ENCODE measurements at regions not wholly inside any gene's neighbourhood (a gene's known extent, or its start where the extent isn't known, plus 50 kb on each side); places are given as distances from the start of the nearest gene placed in this dataset.

DNA sequence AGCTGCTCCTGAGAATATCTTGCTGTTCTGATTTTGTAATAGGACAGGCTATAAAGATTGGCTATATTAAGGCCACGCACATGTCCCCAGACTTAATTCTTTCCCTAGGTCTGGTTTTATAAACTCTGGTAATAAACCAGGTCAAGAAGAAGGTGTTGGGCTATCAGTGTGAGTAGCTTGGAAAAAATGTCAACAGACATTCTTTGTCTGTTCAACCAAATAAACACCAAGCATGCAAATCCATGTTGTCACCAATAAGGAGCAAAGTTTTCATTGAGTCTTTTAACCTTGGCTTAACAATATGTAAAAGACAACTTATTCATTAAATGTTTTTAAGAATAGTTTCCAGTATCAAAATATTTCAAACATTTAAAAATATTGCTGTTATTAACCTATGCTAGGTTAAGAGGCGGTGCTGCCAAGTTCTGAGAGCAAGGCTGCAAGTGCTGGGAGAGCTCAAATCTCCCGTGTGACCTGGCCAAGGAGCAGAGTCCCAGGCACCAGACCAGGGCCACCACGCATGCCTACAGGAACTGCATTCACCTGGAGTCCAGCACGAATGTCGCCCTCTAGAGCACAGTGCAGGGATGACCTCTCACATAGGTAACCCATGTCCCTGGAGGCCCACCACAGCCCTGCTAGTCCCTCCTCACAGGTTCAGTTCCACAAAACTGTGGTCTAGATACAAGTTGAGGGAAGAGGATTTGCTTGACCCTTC lies 120.5 kb upstream of the POU3F3 start:
- TF ChIP-seq ZNF266 (tag by site-specific recombination; IDR thresholded peaks at IDR 0.05; ENCODE audit: low read depth) (no peak), ZNF530 (tag by site-specific recombination; IDR thresholded peaks at IDR 0.05; ENCODE audit: low read depth) (no peak), CTCF (tag by site-specific recombination; IDR thresholded peaks at IDR 0.05) (0 out of 2 replicates have a peak, but pooled peaks have one; percentile 15), ZNF510 (tag by site-specific recombination; IDR thresholded peaks at IDR 0.05; ENCODE audit: insufficient replicate concordance) (no peak), YY1 (tag by site-specific recombination; IDR thresholded peaks at IDR 0.05) (no peak)
- TF ChIP-seq, protein P1, sequence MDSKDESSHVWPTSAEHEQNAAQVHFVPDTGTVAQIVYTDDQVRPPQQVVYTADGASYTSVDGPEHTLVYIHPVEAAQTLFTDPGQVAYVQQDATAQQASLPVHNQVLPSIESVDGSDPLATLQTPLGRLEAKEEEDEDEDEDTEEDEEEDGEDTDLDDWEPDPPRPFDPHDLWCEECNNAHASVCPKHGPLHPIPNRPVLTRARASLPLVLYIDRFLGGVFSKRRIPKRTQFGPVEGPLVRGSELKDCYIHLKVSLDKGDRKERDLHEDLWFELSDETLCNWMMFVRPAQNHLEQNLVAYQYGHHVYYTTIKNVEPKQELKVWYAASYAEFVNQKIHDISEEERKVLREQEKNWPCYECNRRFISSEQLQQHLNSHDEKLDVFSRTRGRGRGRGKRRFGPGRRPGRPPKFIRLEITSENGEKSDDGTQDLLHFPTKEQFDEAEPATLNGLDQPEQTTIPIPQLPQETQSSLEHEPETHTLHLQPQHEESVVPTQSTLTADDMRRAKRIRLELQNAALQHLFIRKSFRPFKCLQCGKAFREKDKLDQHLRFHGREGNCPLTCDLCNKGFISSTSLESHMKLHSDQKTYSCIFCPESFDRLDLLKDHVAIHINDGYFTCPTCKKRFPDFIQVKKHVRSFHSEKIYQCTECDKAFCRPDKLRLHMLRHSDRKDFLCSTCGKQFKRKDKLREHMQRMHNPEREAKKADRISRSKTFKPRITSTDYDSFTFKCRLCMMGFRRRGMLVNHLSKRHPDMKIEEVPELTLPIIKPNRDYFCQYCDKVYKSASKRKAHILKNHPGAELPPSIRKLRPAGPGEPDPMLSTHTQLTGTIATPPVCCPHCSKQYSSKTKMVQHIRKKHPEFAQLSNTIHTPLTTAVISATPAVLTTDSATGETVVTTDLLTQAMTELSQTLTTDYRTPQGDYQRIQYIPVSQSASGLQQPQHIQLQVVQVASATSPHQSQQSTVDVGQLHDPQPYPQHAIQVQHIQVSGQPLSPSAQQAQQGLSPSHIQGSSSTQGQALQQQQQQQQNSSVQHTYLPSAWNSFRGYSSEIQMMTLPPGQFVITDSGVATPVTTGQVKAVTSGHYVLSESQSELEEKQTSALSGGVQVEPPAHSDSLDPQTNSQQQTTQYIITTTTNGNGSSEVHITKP (tag by site-specific recombination; IDR thresholded peaks at IDR 0.05): no peak
